Stimulated activated CD4-positive, alpha-beta T cell treated with anti-CD3 and anti-CD28 coated beads, Interleukin-1b, Interleukin-23, amount 100 ng/mL, for 48 hours (primary cell): ENCODE measurements at regions not wholly inside any gene's neighbourhood (a gene's known extent, or its start where the extent isn't known, plus 50 kb on each side); places are given as distances from the start of the nearest gene placed in this dataset.

Source experiments
- DNase-seq: peaks from one replicate; pipeline ENCODE4 v3.0.0-alpha.2; 2020

DNA sequence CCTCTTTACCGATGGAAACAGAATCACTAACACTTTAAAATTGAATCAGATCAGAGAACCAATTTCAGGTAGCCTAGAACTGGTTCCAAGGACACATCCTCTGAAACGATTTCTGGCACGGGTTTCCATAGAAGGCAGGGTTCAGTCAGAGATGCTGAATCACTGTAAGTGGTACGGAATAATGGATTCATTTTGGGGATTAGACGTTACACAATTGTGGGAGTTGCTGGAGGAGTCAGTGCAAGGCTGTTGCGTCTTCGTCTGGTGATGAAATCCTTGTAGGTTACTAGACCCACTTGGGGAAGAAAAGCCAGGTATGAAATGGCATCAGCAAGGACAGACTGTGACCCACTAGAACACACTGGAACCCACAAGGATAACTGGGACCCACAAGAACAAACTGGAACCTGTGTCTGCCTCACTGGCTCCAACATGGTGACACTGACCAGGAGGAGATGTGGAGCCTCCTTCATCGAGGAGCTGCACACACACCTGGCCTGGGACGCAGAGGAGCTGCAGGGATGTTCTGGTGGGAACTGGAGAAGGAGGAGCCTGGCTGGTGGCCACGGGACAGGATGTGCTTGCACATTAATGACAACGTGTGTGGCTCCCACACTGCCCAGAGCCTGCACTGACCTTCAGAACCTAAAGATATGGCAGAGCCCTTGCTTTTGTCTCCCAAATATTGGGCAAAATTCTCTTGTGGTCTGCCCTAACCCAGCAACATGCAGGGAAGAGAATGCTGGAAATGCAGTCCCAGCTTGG, 105.1 kb downstream of the TRAPPC11 start:
- no peak for DNase-seq

DNA sequence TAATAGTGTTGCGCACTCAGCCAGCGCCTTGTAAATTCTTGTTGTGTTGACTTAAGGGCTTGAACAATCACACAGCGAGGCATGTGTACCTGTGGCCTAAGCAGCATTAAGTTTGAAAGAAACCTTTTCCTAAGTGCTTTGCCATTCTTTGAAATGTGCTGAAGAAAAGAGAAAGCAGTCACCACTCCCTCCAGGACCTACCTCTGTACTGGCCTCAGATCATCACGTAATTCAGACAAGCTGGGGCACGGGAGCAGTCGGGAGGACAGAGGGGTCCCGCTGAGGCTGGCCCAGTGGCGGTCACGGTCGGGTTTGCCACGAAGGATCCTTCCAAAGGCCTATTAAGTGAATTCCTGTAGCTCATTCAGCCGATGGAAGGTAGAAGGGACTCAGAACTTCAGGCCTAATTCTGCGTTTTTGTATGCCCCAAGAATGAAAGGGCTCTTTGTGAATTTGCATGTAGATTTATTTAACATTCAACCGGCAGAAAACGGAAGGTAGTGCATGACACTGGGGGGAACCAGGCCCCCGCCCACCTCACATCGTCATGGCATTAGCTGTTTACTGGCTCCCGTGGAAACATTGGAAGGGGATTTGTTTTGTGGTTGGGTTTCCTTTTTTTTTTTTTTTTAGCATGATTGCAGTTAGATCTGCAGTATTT, 106.3 kb downstream of the TRAPPC11 start:
- DNase-seq: no peak

DNA sequence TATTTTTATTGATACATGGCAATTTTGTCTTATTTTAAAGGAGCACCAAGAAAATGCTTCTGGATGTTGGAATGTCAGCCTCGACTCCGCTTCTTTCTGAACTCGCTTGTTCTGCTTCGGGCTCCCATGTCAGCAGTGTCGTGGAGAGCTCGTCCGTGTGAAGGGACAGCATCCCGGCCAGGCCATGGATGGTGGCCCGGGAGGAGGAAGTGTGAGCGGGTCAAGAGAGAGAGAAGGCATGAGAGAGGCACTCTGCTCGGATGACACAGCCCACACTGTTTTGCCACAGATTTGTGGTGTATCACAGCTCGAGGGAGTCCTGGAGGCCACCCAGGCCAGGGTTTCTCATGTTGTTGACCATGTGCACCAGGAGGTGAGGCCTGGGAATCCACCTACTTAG, 107.0 kb downstream of the TRAPPC11 start:
- DNase-seq: no peak

DNA sequence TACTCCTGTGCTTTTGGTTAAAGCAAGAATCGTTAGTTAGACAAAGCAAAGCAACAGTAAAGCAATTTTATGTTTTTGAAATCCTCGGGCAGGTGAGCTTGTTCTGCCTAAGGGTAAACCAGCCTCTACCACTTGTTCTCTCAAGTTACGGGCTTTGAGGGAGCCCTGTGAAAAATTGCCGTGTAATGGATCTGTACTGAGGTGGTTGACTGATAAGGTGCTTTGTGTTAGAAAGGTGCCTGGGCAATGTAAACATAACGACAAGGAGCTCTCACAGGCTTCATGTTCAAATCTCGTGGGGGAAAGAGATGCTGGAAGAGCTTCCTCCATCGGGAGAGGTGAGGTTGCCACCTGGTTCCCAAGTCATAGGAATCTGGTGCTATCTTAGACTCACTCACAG, 111.8 kb downstream of the TRAPPC11 start:
- DNase-seq: no peak

DNA sequence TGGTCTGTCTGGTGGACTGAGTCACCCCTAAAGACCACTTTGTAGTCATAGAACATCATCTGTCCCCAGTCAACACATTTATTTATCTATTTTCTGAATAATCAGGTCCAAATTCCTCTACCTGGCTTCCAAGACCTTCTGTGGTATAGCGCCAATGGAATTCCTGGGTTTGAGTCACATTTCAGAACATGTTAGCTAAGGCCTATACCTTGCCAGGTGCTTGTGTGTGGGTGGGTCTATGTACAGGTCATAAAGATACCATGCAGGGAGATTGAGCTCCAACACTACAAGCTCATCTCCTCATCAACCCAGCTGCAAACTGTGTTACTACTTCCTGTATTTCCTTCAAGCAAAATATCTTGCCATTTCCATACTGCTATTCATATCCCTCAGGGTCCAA, 113.3 kb downstream of the TRAPPC11 start:
- no peak for DNase-seq

DNA sequence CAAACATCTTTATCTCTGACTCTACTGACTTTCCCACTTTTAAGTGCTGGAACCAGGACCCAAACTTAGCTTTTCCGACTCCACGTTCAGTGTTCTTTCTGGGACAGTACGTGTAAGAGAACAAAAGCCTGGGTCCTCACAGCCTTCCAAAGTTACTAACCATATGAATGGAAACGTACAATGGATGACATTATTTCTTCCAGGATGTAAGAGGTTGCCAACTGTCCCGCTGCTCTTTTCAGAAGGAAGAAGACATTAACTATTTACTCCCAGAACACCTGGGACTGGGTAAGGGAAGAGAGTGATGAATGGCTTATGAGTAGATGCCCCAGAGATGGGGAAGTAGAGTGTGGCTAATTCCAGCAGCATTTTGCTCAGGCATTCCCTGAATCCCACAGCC, 114.7 kb downstream of the TRAPPC11 start:
- DNase-seq: no peak

DNA sequence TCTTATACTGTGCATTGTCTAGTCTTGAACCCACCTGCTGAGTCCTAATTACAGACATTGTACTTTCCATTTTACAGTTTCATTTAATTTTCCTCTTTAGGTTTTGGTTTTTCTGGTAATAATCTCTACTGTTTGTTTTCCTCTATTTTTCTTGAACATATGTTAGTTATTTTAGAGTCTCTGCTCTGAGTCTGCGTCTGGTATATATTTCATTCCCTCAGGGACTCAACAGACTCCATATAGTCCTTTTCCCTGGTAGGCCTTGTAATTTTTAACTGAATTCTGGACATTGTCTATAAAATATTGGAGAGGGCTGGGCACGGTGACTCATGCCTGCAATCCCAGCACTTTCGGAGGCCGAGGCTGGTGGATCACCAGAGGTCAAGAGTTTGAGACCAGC, 121.8 kb upstream of the STOX2 start:
- no peak for DNase-seq

DNA sequence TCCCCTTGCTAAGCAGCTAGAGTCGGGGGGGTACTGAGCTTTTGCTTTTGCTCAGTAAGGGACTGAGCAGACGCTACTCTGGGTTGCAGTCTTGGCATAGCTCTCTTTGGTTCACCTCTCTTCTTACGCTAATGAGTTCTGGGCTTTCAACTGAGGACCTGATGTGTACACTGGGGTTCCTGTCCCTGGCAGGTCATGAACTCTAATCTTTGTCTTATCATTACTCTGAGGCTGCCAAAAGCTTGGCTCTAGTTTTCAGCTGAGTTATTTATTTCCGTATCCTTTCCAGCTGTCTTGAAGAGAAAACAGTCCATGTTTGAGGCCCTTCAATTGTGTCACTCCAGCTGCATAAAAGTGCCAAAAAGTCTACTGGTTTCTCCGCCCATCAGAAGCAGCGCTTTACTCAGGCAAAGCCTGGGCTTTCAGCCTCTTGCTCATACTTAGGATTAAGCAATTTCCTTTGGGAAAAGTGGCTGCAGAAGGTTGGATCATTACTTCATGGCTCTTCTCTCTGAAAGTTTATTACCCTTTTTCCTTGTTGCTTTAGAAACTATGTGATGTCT, 121.0 kb upstream of the STOX2 start:
- DNase-seq: no peak

DNA sequence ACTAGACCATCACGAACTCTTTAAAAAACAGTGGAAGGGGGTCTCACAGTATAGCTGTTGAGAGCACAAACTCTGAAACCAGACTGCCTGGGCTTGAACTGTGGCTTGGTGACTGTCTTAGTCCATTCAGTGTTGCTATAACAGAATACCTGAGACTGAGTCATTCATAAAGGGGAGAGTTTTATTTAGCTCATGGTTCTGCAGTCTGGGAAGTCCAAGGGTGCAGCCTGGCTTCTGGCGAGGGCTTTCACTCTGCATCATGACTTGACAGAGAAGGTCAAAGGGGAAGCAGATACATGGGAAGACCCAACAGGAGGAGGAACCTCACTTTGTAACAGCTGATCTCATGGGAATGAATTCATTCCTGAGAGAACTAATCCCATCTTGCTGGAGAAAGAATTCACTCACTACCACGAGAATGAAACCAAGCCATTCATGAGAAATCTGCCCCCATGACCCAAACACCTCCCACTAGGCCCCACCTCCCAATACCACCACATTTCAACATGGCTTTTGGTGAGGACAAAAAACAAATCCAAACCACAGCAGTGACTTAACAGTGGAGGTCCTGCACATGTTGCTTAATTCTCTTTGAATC, 116.7 kb upstream of the STOX2 start:
- DNase-seq: no peak

DNA sequence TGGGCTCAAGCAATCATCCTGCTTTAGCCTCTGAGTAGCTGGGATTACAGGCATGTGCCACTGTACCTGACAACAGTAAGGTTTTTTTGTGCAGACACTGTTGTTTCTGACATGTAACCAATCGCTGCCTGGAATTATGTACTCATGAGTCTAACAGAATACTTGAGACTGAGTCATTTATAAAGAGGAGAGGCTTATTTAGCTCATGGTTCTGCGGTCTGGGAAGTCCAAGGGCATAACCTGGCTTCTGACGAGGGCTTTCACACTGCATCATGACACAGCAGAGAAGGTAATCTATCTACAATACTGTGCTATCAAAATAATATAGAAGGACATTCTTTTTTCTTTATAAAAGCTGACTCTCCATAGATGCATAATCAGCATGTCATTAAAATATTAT, 115.5 kb upstream of the STOX2 start:
- no peak for DNase-seq

DNA sequence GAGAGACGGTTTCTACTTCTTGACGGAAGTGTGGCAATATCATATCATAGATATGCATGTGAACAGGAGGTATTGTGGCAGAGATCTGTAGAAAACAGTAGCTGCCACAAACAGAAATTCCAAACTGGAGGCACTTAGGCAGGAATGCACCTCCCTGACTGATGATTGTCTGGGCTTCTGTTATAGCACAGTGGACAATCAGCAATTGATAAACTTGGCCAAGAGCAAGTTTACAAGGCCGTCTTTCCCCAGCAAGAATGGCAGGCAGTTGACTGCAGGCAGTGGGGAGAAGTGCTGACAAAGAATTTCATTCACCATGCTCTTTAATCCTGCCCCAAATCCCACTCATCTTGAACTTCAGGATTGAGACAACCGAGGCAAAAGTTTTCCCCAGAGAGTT, 114.4 kb upstream of the STOX2 start:
- no peak for DNase-seq

DNA sequence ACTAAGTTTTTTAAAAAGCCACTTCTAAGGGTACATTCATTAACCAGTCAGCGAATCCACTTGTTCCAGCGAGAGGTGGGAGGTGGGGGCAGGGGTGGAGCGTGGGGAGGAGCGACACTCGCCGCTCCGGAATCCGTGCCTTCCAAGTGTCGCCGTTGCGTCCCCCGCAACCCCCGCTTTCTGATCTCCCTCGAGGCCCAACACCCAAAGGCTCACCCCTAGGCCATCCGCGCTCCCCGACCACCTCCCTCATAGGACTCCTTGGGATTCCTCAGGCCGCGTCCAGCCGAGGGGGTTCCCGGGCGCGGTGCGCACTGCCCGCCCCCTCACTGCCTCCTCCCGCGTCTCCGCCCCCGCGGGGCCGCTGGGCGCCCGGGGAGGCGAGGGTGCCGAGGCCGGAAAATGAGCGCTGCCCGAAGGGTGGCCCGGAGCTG, 108.1 kb upstream of the STOX2 start:
- DNase-seq: no peak

DNA sequence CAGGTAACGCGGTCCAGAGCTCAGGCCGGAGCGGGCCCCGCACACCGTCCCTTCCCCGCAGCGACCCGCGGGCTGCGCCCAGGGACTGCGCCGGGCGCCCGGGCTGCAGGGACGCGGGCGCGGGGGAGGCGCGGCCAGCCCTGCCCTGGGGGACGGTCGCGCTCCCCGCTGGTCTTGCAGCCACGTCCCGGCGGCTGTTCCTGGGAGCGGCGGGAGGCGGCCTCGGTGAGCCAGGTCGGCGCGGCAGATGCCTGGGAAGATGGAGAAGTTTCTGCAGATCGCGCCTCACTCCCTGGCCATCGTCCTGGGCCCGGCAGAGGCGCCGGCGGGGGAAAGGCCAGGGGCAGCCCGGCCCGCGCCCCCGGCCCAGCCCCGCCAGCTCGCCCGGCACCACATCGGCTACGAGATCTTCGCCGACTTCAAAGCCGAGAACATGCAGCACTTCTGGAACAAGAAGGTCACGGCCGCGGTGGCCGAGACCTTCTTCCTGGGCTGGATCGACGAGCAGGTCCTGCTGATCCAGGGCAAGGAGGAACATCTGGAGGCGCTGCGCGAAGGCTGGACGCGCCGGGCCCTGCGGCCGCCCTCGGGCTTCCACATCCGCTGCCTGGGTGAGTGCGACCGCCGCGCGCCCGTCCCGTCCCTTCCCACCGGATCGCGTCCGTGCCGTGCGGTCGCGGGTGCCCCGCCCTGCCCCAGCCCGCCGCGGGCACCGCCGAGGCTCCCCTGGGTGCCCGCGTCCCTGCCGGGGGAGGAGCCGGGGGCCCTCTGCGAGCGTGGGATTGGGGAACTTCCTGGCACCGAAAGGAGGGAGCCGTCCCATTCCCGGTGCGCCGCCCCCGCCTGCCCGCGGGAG, 107.4 kb upstream of the STOX2 start:
- DNase-seq: no peak

DNA sequence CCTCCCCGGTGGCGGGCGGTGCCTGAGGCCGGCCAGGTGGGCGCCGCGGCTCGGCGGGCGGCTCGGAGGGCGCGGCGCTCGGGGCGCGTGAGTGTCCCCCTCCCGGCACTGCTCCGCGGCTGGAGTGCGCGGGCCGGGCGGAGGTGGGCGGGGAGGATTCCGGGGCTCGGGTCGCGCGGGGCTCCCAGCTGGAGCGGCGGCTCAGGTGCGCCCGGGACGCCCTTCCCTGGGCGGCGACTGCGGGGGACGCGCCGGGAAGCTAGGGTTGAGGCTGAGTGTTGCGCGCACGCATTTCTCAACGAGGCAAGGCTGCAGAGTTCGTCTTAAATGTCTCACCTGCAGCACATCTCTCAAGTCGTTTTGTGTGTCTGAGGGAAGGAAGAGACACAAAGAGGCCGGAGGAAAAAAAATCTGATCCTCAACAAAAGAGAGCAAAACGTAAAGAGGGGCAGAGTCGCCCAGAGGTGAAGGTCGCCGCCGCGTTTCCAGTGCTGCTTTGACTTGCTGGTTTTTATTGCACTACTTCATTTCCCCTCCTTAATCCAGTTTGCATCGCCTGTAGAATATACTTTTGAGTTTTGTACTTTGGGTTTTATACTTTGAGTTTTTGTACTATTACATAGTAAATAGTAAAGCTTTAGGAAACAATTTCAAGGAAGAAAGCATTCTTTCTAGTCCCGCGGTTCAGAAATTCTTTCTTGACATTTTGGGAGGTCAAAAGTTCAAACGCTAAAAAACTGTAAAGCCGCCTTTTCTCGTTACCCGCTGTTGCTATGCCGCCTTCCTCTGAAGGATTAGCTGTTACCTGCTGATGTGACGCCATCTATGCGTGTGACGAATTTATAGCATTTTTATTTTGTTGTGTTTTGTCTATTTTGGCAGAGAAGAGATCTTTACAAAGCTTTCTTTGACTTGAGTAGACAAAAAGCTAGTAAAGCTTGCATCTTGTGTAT, 106.5 kb upstream of the STOX2 start:
- no peak for DNase-seq

DNA sequence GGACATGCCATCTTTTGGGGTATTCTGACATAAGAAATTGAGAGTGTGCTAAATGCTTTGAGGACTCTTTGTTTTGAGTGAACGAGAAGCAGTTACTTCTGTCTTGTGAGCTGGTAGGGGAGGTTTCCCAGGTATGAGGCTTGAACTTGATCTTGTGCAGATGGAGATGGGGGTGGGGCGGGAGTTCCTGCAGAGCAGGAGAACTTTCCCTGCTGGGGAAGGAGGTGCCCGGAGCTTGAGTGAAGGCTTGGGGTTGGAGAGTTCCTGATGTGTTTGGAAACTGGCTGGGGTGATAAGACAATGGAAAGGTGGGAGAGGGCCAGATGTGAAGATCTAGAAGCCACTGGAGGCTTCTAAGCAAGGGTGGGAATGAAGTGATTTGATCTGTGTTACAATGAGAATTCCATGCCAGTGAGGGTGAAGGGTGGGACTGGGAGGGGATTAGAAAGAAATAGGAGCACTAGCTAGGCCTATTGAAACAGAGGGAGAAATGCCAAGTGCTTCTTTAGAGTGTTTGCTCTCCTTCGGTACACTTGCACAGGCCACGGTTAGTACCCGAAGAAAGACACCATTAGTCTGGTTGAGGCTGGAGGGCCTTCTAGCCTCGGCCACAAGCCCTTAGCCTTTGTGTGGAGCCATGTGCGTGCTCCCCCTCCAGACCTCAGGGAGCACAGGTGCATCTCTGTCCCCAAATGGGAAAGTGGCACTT, 103.5 kb upstream of the STOX2 start:
- no peak for DNase-seq

DNA sequence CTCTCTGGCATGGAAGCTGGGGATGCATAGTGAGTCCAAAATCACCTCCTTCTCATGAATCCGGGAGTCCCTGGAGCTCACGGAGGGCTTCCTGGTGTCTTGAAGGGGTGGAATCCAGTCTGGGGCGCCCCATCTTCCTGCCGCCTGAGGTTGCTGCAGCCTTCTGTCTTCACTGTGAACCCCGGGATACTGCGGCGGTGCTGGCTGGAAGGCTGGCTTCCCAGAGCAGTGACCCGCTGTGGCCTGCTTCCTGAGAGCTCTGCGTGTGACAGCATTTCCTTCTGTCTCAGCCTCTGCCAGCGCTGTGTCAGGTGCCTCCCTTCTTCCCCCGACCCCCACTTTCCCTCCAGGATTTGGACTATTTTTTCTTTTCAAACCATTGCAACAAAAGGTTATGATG, 98.8 kb upstream of the STOX2 start:
- no peak for DNase-seq

DNA sequence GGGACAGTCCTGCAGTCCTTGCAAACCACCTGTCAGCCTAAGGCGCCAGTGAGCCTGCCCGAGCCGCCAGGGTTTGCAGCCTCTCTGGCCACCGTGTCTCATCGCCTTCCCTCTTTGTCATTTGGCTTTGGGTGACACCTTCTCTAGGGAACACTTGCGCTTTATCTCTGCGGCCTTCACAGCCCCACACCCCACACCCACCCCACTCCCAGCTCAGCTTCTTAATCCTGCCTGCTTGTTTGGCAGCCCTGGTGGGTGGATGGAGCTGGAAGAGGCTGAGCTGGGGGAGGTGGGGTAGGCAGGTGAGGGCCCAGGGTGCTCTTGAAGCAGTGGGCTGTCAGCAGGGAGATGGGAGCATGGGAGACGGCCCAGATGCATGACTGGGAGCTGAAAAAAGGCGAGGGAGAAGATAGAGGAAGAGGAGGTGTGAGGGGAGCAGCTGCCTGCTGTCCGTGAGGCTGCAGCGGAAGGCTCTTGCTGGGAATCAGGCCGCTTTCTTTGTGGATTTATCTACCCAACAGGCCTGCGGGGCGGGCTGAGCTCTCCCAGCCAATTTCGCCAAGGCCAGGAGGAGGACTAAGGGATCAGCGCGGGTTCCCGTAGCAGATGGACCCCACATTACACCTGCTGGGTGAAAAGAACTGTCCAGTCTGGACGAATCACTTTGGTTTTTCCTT, 97.5 kb upstream of the STOX2 start:
- DNase-seq: no peak

DNA sequence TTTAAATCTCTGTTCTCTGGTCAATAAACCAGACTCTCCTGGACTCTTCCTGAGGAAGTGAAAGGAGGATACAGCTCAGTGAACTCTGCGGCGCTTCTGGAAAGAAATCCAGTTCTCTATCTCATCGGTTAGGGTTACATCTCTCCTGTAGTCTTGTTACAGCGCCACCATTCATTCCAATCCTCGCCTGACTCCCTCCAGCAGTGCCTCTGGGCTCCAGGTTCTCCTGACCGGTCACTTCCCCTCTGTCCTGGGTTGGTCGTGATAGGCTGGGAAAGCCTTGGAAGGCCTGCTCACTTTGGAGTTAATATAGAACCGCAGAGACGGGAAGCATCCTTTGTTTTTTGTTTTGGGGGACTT, 97.0 kb upstream of the STOX2 start:
- DNase-seq: no peak

DNA sequence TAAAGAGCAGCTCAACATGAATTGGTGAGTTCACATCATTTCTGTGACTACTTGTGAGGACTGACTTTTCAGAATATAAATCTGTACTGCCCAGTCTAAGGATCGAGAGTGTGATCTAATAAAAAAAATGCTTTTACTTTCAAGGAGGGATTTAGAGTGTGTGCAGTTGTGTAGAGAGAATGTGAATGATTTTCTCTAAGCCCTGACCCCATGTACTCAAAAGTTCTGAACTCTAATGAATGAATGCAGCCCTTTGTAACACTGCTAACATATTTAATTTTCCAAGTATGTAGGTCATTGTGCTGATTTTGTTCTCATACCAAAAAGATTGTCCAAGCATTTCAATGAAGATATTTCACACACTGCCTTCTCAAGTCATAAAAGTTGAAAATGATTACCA, 92.5 kb upstream of the STOX2 start:
- no peak for DNase-seq

DNA sequence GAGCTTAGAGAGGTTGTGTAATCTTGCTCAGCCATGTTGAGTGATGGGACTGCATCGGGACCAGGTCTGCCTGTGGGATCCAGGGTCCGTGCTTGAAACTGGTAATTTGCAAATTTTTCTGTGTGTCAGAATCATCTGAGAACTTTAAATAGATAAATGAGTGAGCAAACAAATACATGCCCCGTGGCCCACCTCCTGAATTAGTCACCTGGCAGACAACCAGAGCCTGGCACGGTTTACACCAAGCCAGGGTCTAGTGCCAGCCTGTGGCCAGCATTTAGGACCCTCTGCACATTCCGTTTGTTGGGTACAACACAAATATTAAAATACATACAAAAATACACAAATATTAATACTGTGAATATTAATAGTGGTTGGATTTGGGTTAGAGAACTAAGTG, 90.6 kb upstream of the STOX2 start:
- no peak for DNase-seq

DNA sequence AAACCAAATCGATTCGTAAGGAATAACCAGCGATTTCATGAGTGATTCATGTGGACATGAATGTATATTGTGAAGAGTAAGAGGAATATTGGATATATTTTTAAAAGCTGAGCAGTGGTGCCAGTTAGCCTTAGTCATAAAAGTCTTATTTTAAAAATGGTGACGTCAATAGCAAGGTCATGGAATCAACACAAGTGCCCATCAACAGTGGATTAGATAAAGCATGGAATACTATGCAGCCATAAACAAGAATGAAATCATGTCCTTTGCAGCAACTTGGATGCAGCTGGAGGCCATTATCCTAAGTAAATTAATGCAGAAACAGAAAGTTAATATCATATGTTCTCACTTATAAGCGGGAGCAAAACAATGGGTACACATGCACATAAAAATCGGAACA, 89.0 kb upstream of the STOX2 start:
- no peak for DNase-seq
